ENCODE measurements at regions not wholly inside any gene's neighbourhood (a gene's known extent, or its start where the extent isn't known, plus 50 kb on each side); places are given as distances from the start of the nearest gene placed in this dataset.

GRCh38 chr6:1468126-1468525, 78.8 kb downstream of the FOXF2 start:
- Histone ChIP-seq H3K36me3 (ENCODE audit: control insufficient read depth, insufficient read depth, low read length) (no peaks in the 10 kb centered on the region), H3K4me1 (ENCODE audit: control insufficient read depth, insufficient read depth, low read length) (no peaks in the 10 kb centered on the region), H3K9me3 (ENCODE audit: control insufficient read depth, insufficient read depth, low read depth, low read length) (no peaks in the 10 kb centered on the region), H3K27me3 (ENCODE audit: control insufficient read depth, insufficient read depth, low read length) (no peaks in the 10 kb centered on the region), H3K4me3 (ENCODE audit: low read depth in 2 of 2, low read length in 2 of 2) (no peak overlapping the region), H3K27ac (ENCODE audit: low read length) (no peak overlapping the region)
- no peak for ATAC-seq
- ChIA-PET POLR2A (no interaction called here), CTCF (no interaction called here)
- intact Hi-C loops (cut with micrococcal nuclease; ENCODE audit: unreplicated experiment) (no loop called here), in situ Hi-C loops (cut with HindIII; ENCODE audit: low pct_unique_long_range_greater_than_20kb, low sequenced_read_pairs) (no loop called here)
- no peak for DNase-seq (ENCODE audit: low read depth, low spot score)
- TF ChIP-seq SIN3A (IDR thresholded peaks at IDR 0.05; ENCODE audit: borderline replicate concordance, insufficient read depth, low read depth, low read length) (no peak), POLR2AphosphoS5 (IDR thresholded peaks at IDR 0.05; ENCODE audit: low read depth, low read length) (no peak), TCF7L2 (IDR thresholded peaks at IDR 0.05; ENCODE audit: low read depth, low read length) (no peak)
- TF ChIP-seq, protein P1, sequence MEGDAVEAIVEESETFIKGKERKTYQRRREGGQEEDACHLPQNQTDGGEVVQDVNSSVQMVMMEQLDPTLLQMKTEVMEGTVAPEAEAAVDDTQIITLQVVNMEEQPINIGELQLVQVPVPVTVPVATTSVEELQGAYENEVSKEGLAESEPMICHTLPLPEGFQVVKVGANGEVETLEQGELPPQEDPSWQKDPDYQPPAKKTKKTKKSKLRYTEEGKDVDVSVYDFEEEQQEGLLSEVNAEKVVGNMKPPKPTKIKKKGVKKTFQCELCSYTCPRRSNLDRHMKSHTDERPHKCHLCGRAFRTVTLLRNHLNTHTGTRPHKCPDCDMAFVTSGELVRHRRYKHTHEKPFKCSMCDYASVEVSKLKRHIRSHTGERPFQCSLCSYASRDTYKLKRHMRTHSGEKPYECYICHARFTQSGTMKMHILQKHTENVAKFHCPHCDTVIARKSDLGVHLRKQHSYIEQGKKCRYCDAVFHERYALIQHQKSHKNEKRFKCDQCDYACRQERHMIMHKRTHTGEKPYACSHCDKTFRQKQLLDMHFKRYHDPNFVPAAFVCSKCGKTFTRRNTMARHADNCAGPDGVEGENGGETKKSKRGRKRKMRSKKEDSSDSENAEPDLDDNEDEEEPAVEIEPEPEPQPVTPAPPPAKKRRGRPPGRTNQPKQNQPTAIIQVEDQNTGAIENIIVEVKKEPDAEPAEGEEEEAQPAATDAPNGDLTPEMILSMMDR (IDR thresholded peaks at IDR 0.05): no peak
- TF ChIP-seq, protein P2, sequence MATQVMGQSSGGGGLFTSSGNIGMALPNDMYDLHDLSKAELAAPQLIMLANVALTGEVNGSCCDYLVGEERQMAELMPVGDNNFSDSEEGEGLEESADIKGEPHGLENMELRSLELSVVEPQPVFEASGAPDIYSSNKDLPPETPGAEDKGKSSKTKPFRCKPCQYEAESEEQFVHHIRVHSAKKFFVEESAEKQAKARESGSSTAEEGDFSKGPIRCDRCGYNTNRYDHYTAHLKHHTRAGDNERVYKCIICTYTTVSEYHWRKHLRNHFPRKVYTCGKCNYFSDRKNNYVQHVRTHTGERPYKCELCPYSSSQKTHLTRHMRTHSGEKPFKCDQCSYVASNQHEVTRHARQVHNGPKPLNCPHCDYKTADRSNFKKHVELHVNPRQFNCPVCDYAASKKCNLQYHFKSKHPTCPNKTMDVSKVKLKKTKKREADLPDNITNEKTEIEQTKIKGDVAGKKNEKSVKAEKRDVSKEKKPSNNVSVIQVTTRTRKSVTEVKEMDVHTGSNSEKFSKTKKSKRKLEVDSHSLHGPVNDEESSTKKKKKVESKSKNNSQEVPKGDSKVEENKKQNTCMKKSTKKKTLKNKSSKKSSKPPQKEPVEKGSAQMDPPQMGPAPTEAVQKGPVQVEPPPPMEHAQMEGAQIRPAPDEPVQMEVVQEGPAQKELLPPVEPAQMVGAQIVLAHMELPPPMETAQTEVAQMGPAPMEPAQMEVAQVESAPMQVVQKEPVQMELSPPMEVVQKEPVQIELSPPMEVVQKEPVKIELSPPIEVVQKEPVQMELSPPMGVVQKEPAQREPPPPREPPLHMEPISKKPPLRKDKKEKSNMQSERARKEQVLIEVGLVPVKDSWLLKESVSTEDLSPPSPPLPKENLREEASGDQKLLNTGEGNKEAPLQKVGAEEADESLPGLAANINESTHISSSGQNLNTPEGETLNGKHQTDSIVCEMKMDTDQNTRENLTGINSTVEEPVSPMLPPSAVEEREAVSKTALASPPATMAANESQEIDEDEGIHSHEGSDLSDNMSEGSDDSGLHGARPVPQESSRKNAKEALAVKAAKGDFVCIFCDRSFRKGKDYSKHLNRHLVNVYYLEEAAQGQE (IDR thresholded peaks at IDR 0.05; ENCODE audit: insufficient read depth in 1 of 2, low read depth in 2 of 2, low read length in 1 of 2): no peak
- no TSS peak for BruUV-seq (replicated peaks)

- CTCF ChIA-PET: no interaction called here
Measured at GRCh38 chr6:1470040-1470439, 80.7 kb downstream of the FOXF2 start.

More at GRCh38 chr6:1470040-1470439, 80.7 kb downstream of the FOXF2 start:
- BruUV-seq (replicated peaks): no TSS peak
- in situ Hi-C loops (cut with HindIII; ENCODE audit: low pct_unique_long_range_greater_than_20kb, low sequenced_read_pairs) (no loop called here), intact Hi-C loops (cut with micrococcal nuclease; ENCODE audit: unreplicated experiment) (no loop called here)
- ATAC-seq (no peak), DNase-seq (ENCODE audit: low read depth, low spot score) (no peak)
- no peak overlapping the region for H3K4me3 ChIP-seq (ENCODE audit: low read depth in 2 of 2, low read length in 2 of 2)
- no peaks in the 10 kb centered on the region for H3K36me3 ChIP-seq (ENCODE audit: control insufficient read depth, insufficient read depth, low read length)
- H3K9me3 ChIP-seq (ENCODE audit: control insufficient read depth, insufficient read depth, low read depth, low read length): no peaks in the 10 kb centered on the region
- TF ChIP-seq SIN3A (IDR thresholded peaks at IDR 0.05; ENCODE audit: borderline replicate concordance, insufficient read depth, low read depth, low read length) (no peak), TCF7L2 (IDR thresholded peaks at IDR 0.05; ENCODE audit: low read depth, low read length) (no peak), POLR2AphosphoS5 (IDR thresholded peaks at IDR 0.05; ENCODE audit: low read depth, low read length) (no peak)
- TF ChIP-seq, protein P1 (IDR thresholded peaks at IDR 0.05): no peak
- TF ChIP-seq, protein P2 (IDR thresholded peaks at IDR 0.05; ENCODE audit: insufficient read depth in 1 of 2, low read depth in 2 of 2, low read length in 1 of 2): no peak
- no peak overlapping the region for H3K27ac ChIP-seq (ENCODE audit: low read length)
- no peaks in the 10 kb centered on the region for H3K27me3 ChIP-seq (ENCODE audit: control insufficient read depth, insufficient read depth, low read length)
- no peaks in the 10 kb centered on the region for H3K4me1 ChIP-seq (ENCODE audit: control insufficient read depth, insufficient read depth, low read length)
- POLR2A ChIA-PET: no interaction called here
